Heart left ventricle (tissue), 16 donors: ENCODE measurements at regions not wholly inside any gene's neighbourhood (a gene's known extent, or its start where the extent isn't known, plus 50 kb on each side); places are given as distances from the start of the nearest gene placed in this dataset.

Experiments used
- ATAC-seq, 4 donors: fragments of 200-7000 bp; cut with Tn5 transposase; one replicate each; pipeline ENCODE4 v1.9.1; 2020 to 2022; ENCODE audit warnings: moderate library complexity in 4 of 4, mild to moderate bottlenecking in 3 of 4, moderate number of reproducible peaks in 1 of 4
- DNase-seq, 5 donors: peaks; one replicate each; pipeline ENCODE4 v3.0.0-alpha.2; 2020
- H3K27ac ChIP-seq, 12 donors: fragments of 200-600 bp; sonication (generic) in 4 of 12; one replicate each; pipeline versions ENCODE4 v1.5.0 to v1.8.0; 2016 to 2022; ENCODE audit warnings: mild to moderate bottlenecking in 2 of 12
- H3K27me3 ChIP-seq, 9 donors: fragments of 200-600 bp; sonication (generic) in 2 of 9; one replicate each; pipeline versions ENCODE4 v1.5.1 to v1.8.0; 2016 to 2022; ENCODE audit warnings: mild to moderate bottlenecking in 3 of 9
- H3K36me3 ChIP-seq, 9 donors: fragments of 200-600 bp; sonication (generic) in 2 of 9; one replicate each; pipeline versions ENCODE4 v1.5.0 to v1.8.0; 2018 to 2022; ENCODE audit warnings: mild to moderate bottlenecking in 2 of 9
- H3K4me1 ChIP-seq, 12 donors: fragments of 200-600 bp; sonication (generic) in 4 of 12; one replicate each; pipeline versions ENCODE4 v1.5.0 to v1.8.0; 2016 to 2022; ENCODE audit warnings: mild to moderate bottlenecking in 3 of 12
- H3K4me3 ChIP-seq, 12 donors: fragments of 200-600 bp; sonication (generic) in 4 of 12; one replicate each; pipeline versions ENCODE4 v1.5.0 to v1.8.0; 2017 to 2022; ENCODE audit warnings: mild to moderate bottlenecking in 9 of 12, moderate library complexity in 4 of 12
- H3K9me3 ChIP-seq, 12 donors: fragments of 200-600 bp; sonication (generic) in 4 of 12; one replicate each; pipeline versions ENCODE4 v1.5.0 to v1.8.0; 2016 to 2022; ENCODE audit warnings: mild to moderate bottlenecking in 1 of 12
- CTCF ChIP-seq, 12 donors: fragments of 200-600 bp; sonication (generic) in 4 of 12; IDR thresholded peaks; one replicate each; pipeline versions ENCODE4 v1.5.0 to v1.8.0; 2018 to 2022; ENCODE audit warnings: antibody characterized with exemption in 12 of 12, mild to moderate bottlenecking in 5 of 12
- POLR2A ChIP-seq, 2 donors: fragments of 450-650 bp; IDR thresholded peaks; one replicate each; pipeline ENCODE4 v1.6.1; 2017; ENCODE audit warnings: antibody characterized with exemption in 2 of 2, mild to moderate bottlenecking in 2 of 2, moderate library complexity in 2 of 2
- WGBS, 4 donors: extraction: QIAGEN DNeasy Blood & Tissue Kit in 2 of 4; methylation state at CpG; one replicate each; pipeline versions ENCODE4 v1.1.5 to v1.1.7; 2013 to 2018; 5-methylcytosine and 5-hydroxymethylcytosine counted together
- intact Hi-C, 10 donors: fragments of 100-400 bp; cut with DNase I; formaldehyde crosslinking; loops; one replicate each; pipeline versions ENCODE4 v1.11.1 to v1.14.2; 2022
- donor health status: ischemic (EF 13 %, LVEDD 7.1; RV severe dilation, severe dysfunction).
- donor health status: healthy with polysubstance abuse.
- donor health status: DM: no; HTN: yes; CAD: no.
- donor health status: DM: no; HTN: no; CAD: no.
- donor health status: ischemic (EF 25% LVEDD 6.9; RV normal size, moderate dysfunction).
- donor health status: ischemic (EF 25% LVEDD 5.7; RV mildly dilated, moderate dysfunction).
- donor health status: healthy.
- donor health status: DM: yes; HTN: yes; CAD: no.
- donor health status: ischemic (EF 35%, LVEDD 5.7; RV mildly dilated, moderate dysfunction).
- donor health status: nonischemic (EF 11% LVEDD 7.7; RV severe dilation, severe dysfunction).
- donor health status: DM: yes; HTN: yes; CAD: no.
- donor health status: PGD.
- donor health status: ischemic (EF 29% LVEDD 5.4; RV normal size, mild dysfunction).
- donor health status: nonischemic (EF 23%, LVEDD 6.1; RV moderate dilation, normal function).

GRCh38 chr5:27489701-27490100, 451.3 kb upstream of the CDH9 start:
- H3K27ac ChIP-seq = no peak overlapping the region
- 64 to 80% (median 70%) methylated on average over 1 of the region's 1 CpG for WGBS, 4 donors
- intact Hi-C loops = no loop called here
- ATAC-seq (no peak), DNase-seq (no peak)
- H3K27me3 ChIP-seq = no peaks in the 10 kb centered on the region
- H3K4me1 ChIP-seq = no peaks in the 10 kb centered on the region
- H3K9me3 ChIP-seq = peaks cover 0 to 5% (median 0%) of the 10 kb centered on the region in 12 donors
- H3K36me3 ChIP-seq = no peaks in the 10 kb centered on the region
- no peak overlapping the region for H3K4me3 ChIP-seq
- TF ChIP-seq CTCF (IDR thresholded peaks at IDR 0.05) (no peak), POLR2A (IDR thresholded peaks at IDR 0.05) (no peak)

GRCh38 chr5:27482663-27483062, 444.3 kb upstream of the CDH9 start:
- intact Hi-C loops = no loop called here
- no peak for DNase-seq
- WGBS, 4 donors = 44 to 89% (median 68%) methylated on average over 1 of the region's 1 CpG

GRCh38 chr5:27479859-27480258, 441.5 kb upstream of the CDH9 start:
- H3K27ac ChIP-seq = no peak overlapping the region
- no peak for TF ChIP-seq POLR2A (IDR thresholded peaks at IDR 0.05)
- TF ChIP-seq CTCF (IDR thresholded peaks at IDR 0.05) = no peak
- H3K4me1 ChIP-seq = no peaks in the 10 kb centered on the region
- no peaks in the 10 kb centered on the region for H3K27me3 ChIP-seq
- intact Hi-C loops = no loop called here
- H3K4me3 ChIP-seq = no peak overlapping the region
- DNase-seq (no peak), ATAC-seq (no peak)
- WGBS, 4 donors = 69 to 73% (median 70%) methylated on average over 4 of the region's 4 CpGs
- no peaks in the 10 kb centered on the region for H3K36me3 ChIP-seq
- H3K9me3 ChIP-seq = peaks cover 0 to 29% (median 10%) of the 10 kb centered on the region in 12 donors

More at GRCh38 chr5:27482663-27483062, 444.3 kb upstream of the CDH9 start:
- no peak for TF ChIP-seq POLR2A (IDR thresholded peaks at IDR 0.05)
- no peak for TF ChIP-seq CTCF (IDR thresholded peaks at IDR 0.05)
- no peak overlapping the region for H3K27ac ChIP-seq
- H3K27me3 ChIP-seq = no peaks in the 10 kb centered on the region
- no peaks in the 10 kb centered on the region for H3K4me1 ChIP-seq
- H3K4me3 ChIP-seq = no peak overlapping the region
- H3K9me3 ChIP-seq = peaks cover 0 to 13% (median 0%) of the 10 kb centered on the region in 12 donors
- no peaks in the 10 kb centered on the region for H3K36me3 ChIP-seq
- no peak for ATAC-seq

- DNase-seq (no peak), ATAC-seq (no peak)
- Histone ChIP-seq H3K4me3 (no peak overlapping the region), H3K36me3 (no peaks in the 10 kb centered on the region), H3K4me1 (no peaks in the 10 kb centered on the region), H3K27me3 (no peaks in the 10 kb centered on the region), H3K27ac (no peak overlapping the region), H3K9me3 (peaks cover 0 to 33% (median 10%) of the 10 kb centered on the region in 12 donors)
- no peak for TF ChIP-seq CTCF (IDR thresholded peaks at IDR 0.05)
- no peak for TF ChIP-seq POLR2A (IDR thresholded peaks at IDR 0.05)
- 47 to 55% (median 50%) methylated on average over 4 of the region's 4 CpGs for WGBS, 4 donors
- intact Hi-C loops = no loop called here
These were observed 439.2 kb upstream of the CDH9 start for GRCh38 chr5:27477550-27477949.
